GM12874 (cell line): ENCODE measurements at regions not wholly inside any gene's neighbourhood (a gene's known extent, or its start where the extent isn't known, plus 50 kb on each side); places are given as distances from the start of the nearest gene placed in this dataset.

Source experiments
- TF ChIP-seq, protein P1 (sequence below): IDR thresholded peaks from 2 replicates; pipeline ENCODE4 v1.5.1; 2011; ENCODE audit warnings: low read depth, mild to moderate bottlenecking, control low read depth, low read length, moderate library complexity; ENCODE audit not compliant: insufficient read depth

DNA sequence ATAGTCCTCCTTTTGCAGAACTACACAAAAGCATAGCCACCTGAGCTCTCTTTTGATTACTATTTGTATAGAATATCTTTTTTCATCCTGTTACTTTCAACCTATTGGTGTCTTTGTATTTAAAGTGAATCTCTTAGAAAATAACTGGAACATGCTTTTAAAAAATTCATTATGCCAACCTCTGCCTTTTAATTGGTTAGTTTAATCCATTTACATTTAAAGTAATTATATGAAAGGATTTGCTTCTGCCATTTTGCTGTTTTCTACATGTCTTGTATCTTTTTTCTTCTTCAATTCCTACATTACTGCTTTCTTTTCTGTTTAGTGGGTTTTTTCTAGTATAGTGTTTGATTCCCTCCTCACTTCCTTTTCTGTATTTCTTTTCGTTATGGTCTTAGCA is 407.5 kb upstream of the ZEB2 start:
- TF ChIP-seq, protein P1, sequence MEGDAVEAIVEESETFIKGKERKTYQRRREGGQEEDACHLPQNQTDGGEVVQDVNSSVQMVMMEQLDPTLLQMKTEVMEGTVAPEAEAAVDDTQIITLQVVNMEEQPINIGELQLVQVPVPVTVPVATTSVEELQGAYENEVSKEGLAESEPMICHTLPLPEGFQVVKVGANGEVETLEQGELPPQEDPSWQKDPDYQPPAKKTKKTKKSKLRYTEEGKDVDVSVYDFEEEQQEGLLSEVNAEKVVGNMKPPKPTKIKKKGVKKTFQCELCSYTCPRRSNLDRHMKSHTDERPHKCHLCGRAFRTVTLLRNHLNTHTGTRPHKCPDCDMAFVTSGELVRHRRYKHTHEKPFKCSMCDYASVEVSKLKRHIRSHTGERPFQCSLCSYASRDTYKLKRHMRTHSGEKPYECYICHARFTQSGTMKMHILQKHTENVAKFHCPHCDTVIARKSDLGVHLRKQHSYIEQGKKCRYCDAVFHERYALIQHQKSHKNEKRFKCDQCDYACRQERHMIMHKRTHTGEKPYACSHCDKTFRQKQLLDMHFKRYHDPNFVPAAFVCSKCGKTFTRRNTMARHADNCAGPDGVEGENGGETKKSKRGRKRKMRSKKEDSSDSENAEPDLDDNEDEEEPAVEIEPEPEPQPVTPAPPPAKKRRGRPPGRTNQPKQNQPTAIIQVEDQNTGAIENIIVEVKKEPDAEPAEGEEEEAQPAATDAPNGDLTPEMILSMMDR: no peak

GRCh38 chr2:144925886-144926285 is 406.0 kb upstream of the ZEB2 start:
- TF ChIP-seq, protein P1: no peak

- TF ChIP-seq, protein P1: no peak
These were observed 404.9 kb upstream of the ZEB2 start for GRCh38 chr2:144924827-144925226.

- TF ChIP-seq, protein P1: no peak
These were observed 402.6 kb upstream of the ZEB2 start for GRCh38 chr2:144922519-144922918.

DNA sequence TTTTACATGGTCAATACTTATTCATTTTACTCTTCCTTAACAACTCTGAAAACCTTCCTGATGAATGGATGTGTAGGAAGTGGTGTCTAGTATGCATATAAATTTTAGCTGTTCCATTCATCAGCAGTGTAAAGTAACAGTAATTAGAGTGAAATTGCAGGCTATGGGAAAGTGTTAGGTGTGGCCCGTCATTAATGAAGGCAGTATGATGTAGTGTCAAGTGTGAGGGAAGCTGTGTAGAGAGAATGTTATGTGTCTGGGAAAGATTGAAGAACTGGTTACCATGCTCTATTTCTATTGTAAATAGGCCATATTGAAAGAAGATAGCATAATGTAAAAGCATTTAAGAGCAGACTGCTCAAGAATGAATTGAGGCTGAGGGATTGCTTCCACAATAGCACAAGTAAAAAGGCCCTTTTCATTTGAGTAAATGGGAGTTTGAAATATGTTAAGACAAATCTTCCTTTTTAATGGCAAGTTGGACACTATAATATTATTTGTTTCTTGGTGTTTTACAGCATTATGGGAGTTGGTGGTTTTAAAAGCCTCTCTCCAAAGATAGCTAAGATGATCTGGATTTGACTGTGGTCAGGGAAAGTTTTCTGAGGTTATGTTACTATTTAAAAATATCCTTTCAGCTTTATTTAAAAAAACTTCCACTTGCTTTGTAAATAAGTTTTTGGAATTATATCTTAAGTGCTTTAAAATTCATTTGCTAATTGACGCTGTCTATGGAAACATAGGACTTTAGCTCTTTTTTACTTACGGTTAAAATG is 401.0 kb upstream of the ZEB2 start:
- TF ChIP-seq, protein P1: no peak

- TF ChIP-seq, protein P1: no peak
These were observed 394.9 kb upstream of the ZEB2 start for GRCh38 chr2:144914622-144915318.

DNA sequence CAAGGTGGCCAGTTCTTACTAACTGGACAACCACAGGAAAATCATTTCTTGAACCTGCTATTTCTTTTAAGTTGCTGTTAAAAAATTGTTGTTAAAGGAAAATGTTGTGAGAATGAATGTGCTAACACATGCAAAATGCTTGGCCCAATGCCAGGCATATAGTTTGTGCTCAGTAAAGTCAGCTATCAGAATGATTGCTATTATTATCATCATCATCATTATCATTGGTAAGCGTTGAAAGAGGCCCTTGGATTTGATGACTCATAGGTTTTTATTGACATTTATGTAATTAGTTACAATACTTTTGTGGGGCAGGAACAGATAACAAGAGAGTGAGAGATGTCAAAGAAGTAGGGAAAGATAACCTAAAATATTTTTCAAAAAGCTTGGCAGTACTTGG is 394.2 kb upstream of the ZEB2 start:
- TF ChIP-seq, protein P1: no peak
